PFSK-1 (cell line): ENCODE measurements at regions not wholly inside any gene's neighbourhood (a gene's known extent, or its start where the extent isn't known, plus 50 kb on each side); places are given as distances from the start of the nearest gene placed in this dataset.

Experiments
- FOXP2 ChIP-seq: optimal IDR thresholded peaks from 2 replicates; pipeline ENCODE3; 2011; ENCODE audit warnings: borderline replicate concordance, control low read depth, inconsistent platforms; ENCODE audit not compliant: insufficient read depth; ENCODE audit errors: extremely low read length, extremely low read depth
- POLR2AphosphoS5 ChIP-seq: IDR thresholded peaks from 2 replicates; pipeline ENCODE4 v1.6.1; 2012; ENCODE audit warnings: low read depth, mild to moderate bottlenecking, control low read depth, low read length, moderate library complexity
- REST ChIP-seq, 2 experiments: IDR thresholded peaks; 2 replicates each; pipeline versions ENCODE4 v1.6.1 to v1.8.0; 2011 to 2012; ENCODE audit warnings: low read depth in 2 of 2, low read length in 2 of 2, control low read depth in 1 of 2, inconsistent platforms in 1 of 2, mild to moderate bottlenecking in 1 of 2, moderate library complexity in 1 of 2; ENCODE audit not compliant: insufficient read depth in 1 of 2
- SIN3A ChIP-seq: IDR thresholded peaks from 2 replicates; pipeline ENCODE4 v1.6.1; 2012; ENCODE audit warnings: mild to moderate bottlenecking, low read length, moderate library complexity, borderline replicate concordance; ENCODE audit not compliant: insufficient read depth
- TAF1 ChIP-seq: IDR thresholded peaks from 2 replicates; pipeline ENCODE4 v1.6.1; 2012; ENCODE audit warnings: low read length, control low read depth, borderline replicate concordance; ENCODE audit not compliant: insufficient read depth

GRCh38 chr9:108296056-108296455 lies 559.7 kb downstream of the ACTL7B start:
- no peak for TF ChIP-seq TAF1
- TF ChIP-seq POLR2AphosphoS5: no peak
- no peak for TF ChIP-seq REST (IDR thresholded peaks at IDR 0.05; ENCODE audit: insufficient read depth in 1 of 2, low read depth in 2 of 2, low read length in 2 of 2)
- no peak for TF ChIP-seq FOXP2
- no peak for TF ChIP-seq SIN3A

GRCh38 chr9:108291586-108291932 lies 564.2 kb downstream of the ACTL7B start:
- TF ChIP-seq FOXP2 (no peak), TAF1 (no peak), REST (IDR thresholded peaks at IDR 0.05; ENCODE audit: insufficient read depth in 1 of 2, low read depth in 2 of 2, low read length in 2 of 2) (no peak), POLR2AphosphoS5 (no peak), SIN3A (no peak)

DNA sequence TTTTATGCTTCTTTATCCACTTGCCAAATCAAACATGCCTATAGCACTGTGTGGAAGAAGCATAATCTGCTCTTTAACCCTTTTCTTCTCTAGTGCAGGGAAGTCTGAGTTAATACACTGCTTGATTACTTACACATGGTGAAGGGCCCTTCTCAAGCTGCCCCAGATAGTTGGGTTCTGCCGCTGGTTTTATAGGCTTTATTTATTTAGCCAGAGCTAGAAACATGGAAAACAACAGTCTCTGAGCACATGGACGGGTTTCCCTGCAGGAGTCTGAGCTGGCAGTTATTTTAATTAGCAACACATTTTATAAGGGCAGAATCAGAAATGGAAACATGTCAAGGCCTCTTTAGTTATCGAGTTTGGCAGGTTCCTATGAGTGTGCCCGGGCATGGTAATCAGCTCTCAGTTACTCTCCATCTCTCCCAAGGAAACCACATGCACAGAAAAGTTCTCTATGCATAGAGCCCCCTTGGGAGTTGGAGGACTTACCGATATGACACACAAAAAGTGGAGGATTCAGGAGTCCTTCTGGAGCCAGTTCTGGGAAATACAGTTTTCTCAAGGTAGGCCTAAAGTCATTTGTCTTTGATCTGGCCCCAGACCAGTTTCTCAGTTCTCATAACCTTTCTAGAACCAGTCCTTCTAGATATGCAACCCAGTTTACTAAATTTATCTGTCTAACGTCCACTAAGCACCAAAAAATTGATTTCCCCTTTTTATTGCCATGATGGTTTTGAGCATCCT lies 564.8 kb downstream of the ACTL7B start:
- TF ChIP-seq REST (IDR thresholded peaks at IDR 0.05; ENCODE audit: insufficient read depth in 1 of 2, low read depth in 2 of 2, low read length in 2 of 2) (no peak), SIN3A (no peak), TAF1 (no peak), FOXP2 (no peak), POLR2AphosphoS5 (no peak)

GRCh38 chr9:108286638-108287206 lies 569.1 kb downstream of the ACTL7B start:
- TF ChIP-seq SIN3A: no peak
- TF ChIP-seq FOXP2: no peak
- no peak for TF ChIP-seq REST (IDR thresholded peaks at IDR 0.05; ENCODE audit: insufficient read depth in 1 of 2, low read depth in 2 of 2, low read length in 2 of 2)
- no peak for TF ChIP-seq TAF1
- TF ChIP-seq POLR2AphosphoS5: no peak
